ENCODE measurements at regions not wholly inside any gene's neighbourhood (a gene's known extent, or its start where the extent isn't known, plus 50 kb on each side); places are given as distances from the start of the nearest gene placed in this dataset.

DNA sequence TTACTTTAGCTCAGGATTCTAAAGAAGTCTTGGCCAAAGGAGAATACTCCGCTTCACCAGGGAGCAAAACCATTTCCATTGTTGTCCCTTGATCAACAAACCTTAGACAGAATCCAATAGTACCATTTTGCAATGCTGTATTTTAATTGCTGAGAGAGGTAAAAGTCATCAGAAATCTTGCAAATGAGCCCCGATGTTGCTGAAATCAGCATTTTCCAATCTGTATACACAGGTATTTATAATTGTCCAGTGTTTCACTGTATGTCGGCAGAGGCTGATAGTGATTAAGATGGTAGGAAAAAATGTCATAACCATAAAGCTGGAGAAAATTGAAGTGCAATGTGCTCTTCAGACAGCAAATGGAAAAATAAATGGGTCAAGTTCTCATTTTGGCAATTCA lies 170.0 kb upstream of the ARL4C start:
- Histone ChIP-seq H3K9me3 (ENCODE audit: low read length) (peaks cover 4% of the 10 kb centered on the region), H3F3A (ENCODE audit: insufficient read depth, low read length, poor library complexity, severe bottlenecking) (no peaks in the 10 kb centered on the region)
- TF ChIP-seq EP300 (conservative IDR thresholded peaks at IDR 0.05; ENCODE audit: poor library complexity, severe bottlenecking) (no peak), SMC3 (conservative IDR thresholded peaks at IDR 0.05; ENCODE audit: poor library complexity) (no peak), MXI1 (conservative IDR thresholded peaks at IDR 0.05; ENCODE audit: poor library complexity, severe bottlenecking) (no peak), EZH2 (IDR thresholded peaks at IDR 0.05; ENCODE audit: borderline replicate concordance, insufficient read depth, low read length, poor library complexity, severe bottlenecking) (no peak), TAF1 (IDR thresholded peaks at IDR 0.05; ENCODE audit: low read depth) (no peak), POLR2AphosphoS5 (IDR thresholded peaks at IDR 0.05) (no peak), RAD21 (conservative IDR thresholded peaks at IDR 0.05) (no peak)
- TF ChIP-seq, protein P1, sequence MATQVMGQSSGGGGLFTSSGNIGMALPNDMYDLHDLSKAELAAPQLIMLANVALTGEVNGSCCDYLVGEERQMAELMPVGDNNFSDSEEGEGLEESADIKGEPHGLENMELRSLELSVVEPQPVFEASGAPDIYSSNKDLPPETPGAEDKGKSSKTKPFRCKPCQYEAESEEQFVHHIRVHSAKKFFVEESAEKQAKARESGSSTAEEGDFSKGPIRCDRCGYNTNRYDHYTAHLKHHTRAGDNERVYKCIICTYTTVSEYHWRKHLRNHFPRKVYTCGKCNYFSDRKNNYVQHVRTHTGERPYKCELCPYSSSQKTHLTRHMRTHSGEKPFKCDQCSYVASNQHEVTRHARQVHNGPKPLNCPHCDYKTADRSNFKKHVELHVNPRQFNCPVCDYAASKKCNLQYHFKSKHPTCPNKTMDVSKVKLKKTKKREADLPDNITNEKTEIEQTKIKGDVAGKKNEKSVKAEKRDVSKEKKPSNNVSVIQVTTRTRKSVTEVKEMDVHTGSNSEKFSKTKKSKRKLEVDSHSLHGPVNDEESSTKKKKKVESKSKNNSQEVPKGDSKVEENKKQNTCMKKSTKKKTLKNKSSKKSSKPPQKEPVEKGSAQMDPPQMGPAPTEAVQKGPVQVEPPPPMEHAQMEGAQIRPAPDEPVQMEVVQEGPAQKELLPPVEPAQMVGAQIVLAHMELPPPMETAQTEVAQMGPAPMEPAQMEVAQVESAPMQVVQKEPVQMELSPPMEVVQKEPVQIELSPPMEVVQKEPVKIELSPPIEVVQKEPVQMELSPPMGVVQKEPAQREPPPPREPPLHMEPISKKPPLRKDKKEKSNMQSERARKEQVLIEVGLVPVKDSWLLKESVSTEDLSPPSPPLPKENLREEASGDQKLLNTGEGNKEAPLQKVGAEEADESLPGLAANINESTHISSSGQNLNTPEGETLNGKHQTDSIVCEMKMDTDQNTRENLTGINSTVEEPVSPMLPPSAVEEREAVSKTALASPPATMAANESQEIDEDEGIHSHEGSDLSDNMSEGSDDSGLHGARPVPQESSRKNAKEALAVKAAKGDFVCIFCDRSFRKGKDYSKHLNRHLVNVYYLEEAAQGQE (IDR thresholded peaks at IDR 0.05; ENCODE audit: borderline replicate concordance) = no peak
- TF ChIP-seq, protein P2, sequence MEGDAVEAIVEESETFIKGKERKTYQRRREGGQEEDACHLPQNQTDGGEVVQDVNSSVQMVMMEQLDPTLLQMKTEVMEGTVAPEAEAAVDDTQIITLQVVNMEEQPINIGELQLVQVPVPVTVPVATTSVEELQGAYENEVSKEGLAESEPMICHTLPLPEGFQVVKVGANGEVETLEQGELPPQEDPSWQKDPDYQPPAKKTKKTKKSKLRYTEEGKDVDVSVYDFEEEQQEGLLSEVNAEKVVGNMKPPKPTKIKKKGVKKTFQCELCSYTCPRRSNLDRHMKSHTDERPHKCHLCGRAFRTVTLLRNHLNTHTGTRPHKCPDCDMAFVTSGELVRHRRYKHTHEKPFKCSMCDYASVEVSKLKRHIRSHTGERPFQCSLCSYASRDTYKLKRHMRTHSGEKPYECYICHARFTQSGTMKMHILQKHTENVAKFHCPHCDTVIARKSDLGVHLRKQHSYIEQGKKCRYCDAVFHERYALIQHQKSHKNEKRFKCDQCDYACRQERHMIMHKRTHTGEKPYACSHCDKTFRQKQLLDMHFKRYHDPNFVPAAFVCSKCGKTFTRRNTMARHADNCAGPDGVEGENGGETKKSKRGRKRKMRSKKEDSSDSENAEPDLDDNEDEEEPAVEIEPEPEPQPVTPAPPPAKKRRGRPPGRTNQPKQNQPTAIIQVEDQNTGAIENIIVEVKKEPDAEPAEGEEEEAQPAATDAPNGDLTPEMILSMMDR (IDR thresholded peaks at IDR 0.05; ENCODE audit: poor library complexity, severe bottlenecking) = no peak

DNA sequence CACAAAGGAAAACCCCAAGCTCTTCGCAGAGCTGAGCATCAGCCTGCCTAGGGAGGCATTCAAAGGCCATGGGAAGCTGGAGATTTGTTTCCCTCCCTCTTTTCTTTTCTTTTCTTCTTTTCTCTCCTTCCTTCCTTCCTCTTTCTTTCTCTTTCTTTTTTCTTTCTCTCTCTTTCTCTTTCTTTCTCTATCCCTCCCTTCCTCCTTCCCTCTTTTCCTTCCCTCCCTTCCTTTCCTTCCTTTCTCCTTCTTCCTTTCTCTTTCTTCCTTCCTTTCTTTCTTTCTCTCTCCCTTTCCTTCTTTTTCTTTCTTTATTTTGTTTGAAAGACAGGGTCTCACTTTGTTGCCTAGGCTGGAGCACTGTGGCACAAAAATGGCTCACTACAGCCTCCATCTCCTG lies 168.4 kb upstream of the ARL4C start:
- no peaks in the 10 kb centered on the region for H3K27me3 ChIP-seq (ENCODE audit: insufficient read depth, low read depth, low read length)
- H3K36me3 ChIP-seq (ENCODE audit: insufficient read depth, low read length) = no peaks in the 10 kb centered on the region
- no peak overlapping the region for H3K27ac ChIP-seq (ENCODE audit: low read length)
- H3K4me2 ChIP-seq (ENCODE audit: low read length) = no peak overlapping the region
- no peak overlapping the region for H3K4me3 ChIP-seq (ENCODE audit: low read length)
- H3F3A ChIP-seq (ENCODE audit: insufficient read depth, low read length, poor library complexity, severe bottlenecking) = no peaks in the 10 kb centered on the region
- no peaks in the 10 kb centered on the region for H4K20me1 ChIP-seq (ENCODE audit: insufficient read depth)
- H3K9ac ChIP-seq (ENCODE audit: low read length) = no peak overlapping the region
- TF ChIP-seq, protein P2 (IDR thresholded peaks at IDR 0.05; ENCODE audit: poor library complexity, severe bottlenecking) = no peak
- TF ChIP-seq SMC3 (conservative IDR thresholded peaks at IDR 0.05; ENCODE audit: poor library complexity) (no peak), RAD21 (conservative IDR thresholded peaks at IDR 0.05) (no peak), EZH2 (IDR thresholded peaks at IDR 0.05; ENCODE audit: borderline replicate concordance, insufficient read depth, low read length, poor library complexity, severe bottlenecking) (no peak), POLR2AphosphoS5 (IDR thresholded peaks at IDR 0.05) (no peak), MXI1 (conservative IDR thresholded peaks at IDR 0.05; ENCODE audit: poor library complexity, severe bottlenecking) (no peak), EP300 (conservative IDR thresholded peaks at IDR 0.05; ENCODE audit: poor library complexity, severe bottlenecking) (no peak), TAF1 (IDR thresholded peaks at IDR 0.05; ENCODE audit: low read depth) (no peak)
- TF ChIP-seq, protein P1 (IDR thresholded peaks at IDR 0.05; ENCODE audit: borderline replicate concordance) = no peak
- peaks cover 4% of the 10 kb centered on the region for H3K9me3 ChIP-seq (ENCODE audit: low read length)
- no peak overlapping the region for H2AFZ ChIP-seq (ENCODE audit: low read depth, low read length)
- H3K79me2 ChIP-seq (replicated peaks; ENCODE audit: insufficient read depth, low read length) = no peaks in the 10 kb centered on the region
- H3K9me2 ChIP-seq (ENCODE audit: insufficient read depth, low read length) = no peaks in the 10 kb centered on the region

More for the DNA sequence above, 170.0 kb upstream of the ARL4C start:
- no peaks in the 10 kb centered on the region for H3K9me2 ChIP-seq (ENCODE audit: insufficient read depth, low read length)
- H3K4me3 ChIP-seq (ENCODE audit: low read length) = no peak overlapping the region
- H4K20me1 ChIP-seq (ENCODE audit: insufficient read depth) = no peaks in the 10 kb centered on the region
- H3K9ac ChIP-seq (ENCODE audit: low read length) = no peak overlapping the region
- no peak overlapping the region for H2AFZ ChIP-seq (ENCODE audit: low read depth, low read length)
- no peaks in the 10 kb centered on the region for H3K27me3 ChIP-seq (ENCODE audit: insufficient read depth, low read depth, low read length)
- H3K4me2 ChIP-seq (ENCODE audit: low read length) = no peak overlapping the region
- no peaks in the 10 kb centered on the region for H3K79me2 ChIP-seq (replicated peaks; ENCODE audit: insufficient read depth, low read length)
- no peaks in the 10 kb centered on the region for H3K36me3 ChIP-seq (ENCODE audit: insufficient read depth, low read length)
- no peak overlapping the region for H3K27ac ChIP-seq (ENCODE audit: low read length)
